ENCODE measurements at regions not wholly inside any gene's neighbourhood (a gene's known extent, or its start where the extent isn't known, plus 50 kb on each side); places are given as distances from the start of the nearest gene placed in this dataset.

GRCh38 chr4:13711233-13711785 lies 83.8 kb upstream of the BOD1L1 start:
- TF ChIP-seq CTCF (conservative IDR thresholded peaks at IDR 0.05; ENCODE audit: low read depth, low read length) = no peak
- no peak for TF ChIP-seq EZH2 (IDR thresholded peaks at IDR 0.05; ENCODE audit: low read length, unreplicated experiment)
